Transverse colon (tissue), 4 donors: ENCODE measurements at regions not wholly inside any gene's neighbourhood (a gene's known extent, or its start where the extent isn't known, plus 50 kb on each side); places are given as distances from the start of the nearest gene placed in this dataset.
A peak's percentile ranks its signal among the peaks of the same experiment; 100 is the strongest.

Source experiments
- DNase-seq: peaks from one replicate; pipeline ENCODE4 v3.0.0-alpha.2; 2019
- H3K27ac ChIP-seq, 4 donors: fragments of 200-600 bp; sonication (generic); 2 replicates each; pipeline ENCODE4 v1.5.1; 2016 to 2018; ENCODE audit warnings: inconsistent platforms in 4 of 4
- H3K27me3 ChIP-seq: fragments of 200-600 bp; sonication (generic); 2 replicates; pipeline ENCODE4 v1.5.1; 2017; ENCODE audit warnings: inconsistent platforms
- H3K36me3 ChIP-seq, 4 donors: fragments of 200-600 bp; sonication (generic); 2 replicates each; pipeline ENCODE4 v1.5.1; 2017 to 2019; ENCODE audit warnings: inconsistent platforms in 4 of 4
- H3K4me1 ChIP-seq, 4 donors: fragments of 200-600 bp; sonication (generic); 2 replicates each; pipeline ENCODE4 v1.5.1; 2017 to 2020; ENCODE audit warnings: inconsistent platforms in 4 of 4
- H3K4me3 ChIP-seq, 4 donors: fragments of 200-600 bp; sonication (generic); 1 replicate in 1 of 4; 2 replicates in 3 of 4; pipeline versions ENCODE4 v1.5.1 to v1.6.1; 2017 to 2019; ENCODE audit warnings: inconsistent platforms in 4 of 4
- H3K9me3 ChIP-seq, 2 donors: fragments of 200-600 bp; sonication (generic); 2 replicates each; pipeline ENCODE4 v1.5.1; 2017 to 2019; ENCODE audit warnings: inconsistent platforms in 2 of 2
- EP300 ChIP-seq: sonication (generic); formaldehyde crosslinking; IDR thresholded peaks from one replicate; pipeline ENCODE4 v1.6.1; 2017; ENCODE audit warnings: antibody characterized with exemption, low read depth
- POLR2A ChIP-seq: fragments of 450-650 bp; IDR thresholded peaks from one replicate; pipeline ENCODE4 v1.6.1; 2016; ENCODE audit warnings: antibody characterized with exemption, mild to moderate bottlenecking, moderate library complexity
- POLR2AphosphoS5 ChIP-seq, 3 donors: sonication (generic); formaldehyde crosslinking; IDR thresholded peaks; one replicate each; pipeline ENCODE4 v1.6.1; 2016; ENCODE audit warnings: antibody characterized with exemption in 3 of 3
- WGBS, 2 donors: methylation state at CpG; one replicate each; pipeline ENCODE4 v1.1.5; 2018; ENCODE audit warnings: low coverage in 1 of 2; 5-methylcytosine and 5-hydroxymethylcytosine counted together
- in situ Hi-C, 4 donors: fragments of 200-750 bp; cut with MboI; loops; one replicate each; pipeline versions ENCODE4 v1.15.0 to v1.15.1; 2017; ENCODE audit warnings: low sequenced_read_pairs in 3 of 4, low pct_ligation_motif_present in 1 of 4, low pct_unique_long_range_greater_than_20kb in 1 of 4
- intact Hi-C: fragments of 100-400 bp; cut with DNase I; formaldehyde crosslinking; loops from one replicate; pipeline ENCODE4 v1.15.1; 2023; ENCODE audit warnings: low total_unique reads
- TF ChIP-seq, protein P1 (sequence below), 5 experiments: fragments of 200-600 bp in 3 of 5; fragments of 450-650 bp in 2 of 5; sonication (generic) in 3 of 5; IDR thresholded peaks; 1 replicate in 2 of 5; 2 replicates in 3 of 5; pipeline ENCODE4 v1.5.1; 2016 to 2017; ENCODE audit warnings: antibody characterized with exemption in 5 of 5, inconsistent platforms in 3 of 5, mild to moderate bottlenecking in 2 of 5, moderate library complexity in 1 of 5

- in situ Hi-C loops (no loop called here), intact Hi-C loops (no loop called here)
- H3K27ac ChIP-seq = peak overlapping the region in 1 of 4 donors; percentile 15
- WGBS, 2 donors = 95 to 96% methylated on average over 3 of the region's 3 CpGs
- no peak overlapping the region for H3K4me3 ChIP-seq
- TF ChIP-seq POLR2A = no peak
- no peak for TF ChIP-seq EP300
- TF ChIP-seq, protein P1, sequence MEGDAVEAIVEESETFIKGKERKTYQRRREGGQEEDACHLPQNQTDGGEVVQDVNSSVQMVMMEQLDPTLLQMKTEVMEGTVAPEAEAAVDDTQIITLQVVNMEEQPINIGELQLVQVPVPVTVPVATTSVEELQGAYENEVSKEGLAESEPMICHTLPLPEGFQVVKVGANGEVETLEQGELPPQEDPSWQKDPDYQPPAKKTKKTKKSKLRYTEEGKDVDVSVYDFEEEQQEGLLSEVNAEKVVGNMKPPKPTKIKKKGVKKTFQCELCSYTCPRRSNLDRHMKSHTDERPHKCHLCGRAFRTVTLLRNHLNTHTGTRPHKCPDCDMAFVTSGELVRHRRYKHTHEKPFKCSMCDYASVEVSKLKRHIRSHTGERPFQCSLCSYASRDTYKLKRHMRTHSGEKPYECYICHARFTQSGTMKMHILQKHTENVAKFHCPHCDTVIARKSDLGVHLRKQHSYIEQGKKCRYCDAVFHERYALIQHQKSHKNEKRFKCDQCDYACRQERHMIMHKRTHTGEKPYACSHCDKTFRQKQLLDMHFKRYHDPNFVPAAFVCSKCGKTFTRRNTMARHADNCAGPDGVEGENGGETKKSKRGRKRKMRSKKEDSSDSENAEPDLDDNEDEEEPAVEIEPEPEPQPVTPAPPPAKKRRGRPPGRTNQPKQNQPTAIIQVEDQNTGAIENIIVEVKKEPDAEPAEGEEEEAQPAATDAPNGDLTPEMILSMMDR (IDR thresholded peaks at IDR 0.05) = no peak
- no peaks in the 10 kb centered on the region for H3K36me3 ChIP-seq
- no peak for DNase-seq
- H3K4me1 ChIP-seq = peaks cover 7 to 46% (median 32%) of the 10 kb centered on the region in 4 donors
- H3K27me3 ChIP-seq = no peaks in the 10 kb centered on the region
- no peaks in the 10 kb centered on the region for H3K9me3 ChIP-seq
Observed at GRCh38 chr5:34501840-34502239, 154.3 kb upstream of the RAI14 start.

DNA sequence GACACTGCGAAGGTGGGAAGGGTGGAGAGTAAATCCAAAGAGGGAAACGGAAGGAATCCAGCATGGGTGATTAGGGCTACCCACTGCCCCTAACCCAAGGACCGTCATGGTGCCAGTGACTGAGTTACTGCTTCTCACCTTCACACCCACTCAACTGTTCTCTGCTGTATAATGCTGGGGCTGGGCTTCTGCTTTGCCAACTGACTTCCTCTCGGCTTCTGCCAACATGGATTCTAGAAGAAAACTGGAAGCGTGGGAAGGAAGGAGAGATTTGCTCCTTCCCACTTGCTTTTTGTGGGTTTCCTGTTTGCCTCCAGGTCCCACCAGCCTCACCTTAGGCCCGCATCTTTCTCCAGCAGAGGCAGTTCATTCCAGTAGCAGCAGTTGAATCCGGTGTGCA is 153.5 kb upstream of the RAI14 start:
- DNase-seq = no peak
- Histone ChIP-seq H3K36me3 (no peaks in the 10 kb centered on the region), H3K4me3 (no peak overlapping the region), H3K4me1 (peaks cover 7 to 38% (median 26%) of the 10 kb centered on the region in 4 donors), H3K9me3 (no peaks in the 10 kb centered on the region), H3K27me3 (no peaks in the 10 kb centered on the region), H3K27ac (peak overlapping the region in 3 of 4 donors; percentile 15 to 68 (median 41))
- WGBS, 2 donors = 80 to 87% methylated on average over 1 to 7 of the region's 7 CpGs
- in situ Hi-C loops = no loop called here
- no peak for TF ChIP-seq POLR2AphosphoS5 (IDR thresholded peaks at IDR 0.05)
- TF ChIP-seq, protein P1 (IDR thresholded peaks at IDR 0.05) = no peak
- no peak for TF ChIP-seq POLR2A
- intact Hi-C loops = no loop called here

- DNase-seq = no peak
- Histone ChIP-seq H3K27ac (peak overlapping the region; percentile 15 to 68 (median 50)), H3K36me3 (no peaks in the 10 kb centered on the region), H3K4me3 (no peak overlapping the region), H3K9me3 (no peaks in the 10 kb centered on the region), H3K4me1 (peaks cover under 1 to 28% (median 19%) of the 10 kb centered on the region in 4 donors), H3K27me3 (no peaks in the 10 kb centered on the region)
- no peak for TF ChIP-seq POLR2A
- no peak for TF ChIP-seq EP300
- TF ChIP-seq, protein P1 (IDR thresholded peaks at IDR 0.05) = no peak
- no peak for TF ChIP-seq POLR2AphosphoS5 (IDR thresholded peaks at IDR 0.05)
- 27 to 60% methylated on average over 3 to 7 of the region's 7 CpGs for WGBS, 2 donors
- in situ Hi-C loops = no loop called here
- intact Hi-C loops = no loop called here
Observed at GRCh38 chr5:34503379-34504253, 152.5 kb upstream of the RAI14 start.

DNA sequence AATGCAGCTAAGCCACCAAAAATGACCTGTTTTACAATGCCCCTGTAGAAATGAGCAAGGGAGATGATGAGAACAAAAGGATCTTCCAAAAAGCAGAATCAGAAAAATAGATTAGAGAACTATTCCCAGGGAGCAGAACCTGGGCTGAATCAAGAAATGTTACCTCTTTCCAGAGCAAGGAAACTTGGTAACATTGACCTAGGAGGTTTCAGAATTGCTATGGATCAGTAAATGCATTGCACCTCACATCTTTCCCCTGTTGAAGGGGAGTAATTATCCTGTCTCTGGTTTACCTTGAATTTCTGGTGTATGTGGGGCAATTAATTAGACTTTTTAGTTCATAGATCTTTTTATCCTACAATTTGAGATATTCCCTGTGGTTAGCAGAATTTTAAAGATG is 151.2 kb upstream of the RAI14 start:
- peak overlapping the region in 2 of 4 donors; percentile 41 to 60 for H3K27ac ChIP-seq
- no peak overlapping the region for H3K4me3 ChIP-seq
- no peaks in the 10 kb centered on the region for H3K27me3 ChIP-seq
- H3K4me1 ChIP-seq = peaks cover 0 to 18% (median 8%) of the 10 kb centered on the region in 4 donors
- no peak for DNase-seq
- no peaks in the 10 kb centered on the region for H3K9me3 ChIP-seq
- intact Hi-C loops (no loop called here), in situ Hi-C loops (no loop called here)
- no peak for TF ChIP-seq POLR2AphosphoS5 (IDR thresholded peaks at IDR 0.05)
- no peak for TF ChIP-seq EP300
- no peak for TF ChIP-seq POLR2A
- TF ChIP-seq, protein P1 (IDR thresholded peaks at IDR 0.05) = no peak
- H3K36me3 ChIP-seq = no peaks in the 10 kb centered on the region
